Neural cell (in vitro differentiated cells): ENCODE measurements at regions not wholly inside any gene's neighbourhood (a gene's known extent, or its start where the extent isn't known, plus 50 kb on each side); places are given as distances from the start of the nearest gene placed in this dataset.

Source experiments
- H2AFZ ChIP-seq: fragments of 200-600, 300-800 bp; sonication (generic), shearing (Covaris generic); 2 replicates; pipeline ENCODE4 v1.6.0; 2014; ENCODE audit warnings: low read depth, mild to moderate bottlenecking, antibody characterized with exemption, low read length, moderate library complexity
- H3F3A ChIP-seq: fragments of 200-600 bp; shearing (Covaris generic); 2 replicates; pipeline ENCODE4 v1.6.1; 2016; ENCODE audit warnings: mild to moderate bottlenecking, moderate library complexity, mixed read lengths, antibody characterized with exemption, low read length; ENCODE audit not compliant: insufficient read depth, poor library complexity, severe bottlenecking
- H3K27ac ChIP-seq: fragments of 200-600, 300-800 bp; sonication (generic), shearing (Covaris generic); 2 replicates; pipeline ENCODE4 v1.5.1; 2014; ENCODE audit warnings: mild to moderate bottlenecking, low read length, moderate library complexity
- H3K27me3 ChIP-seq: fragments of 300-800, 200-600 bp; sonication (generic), shearing (Covaris generic); 2 replicates; pipeline ENCODE4 v1.6.0; 2014; ENCODE audit warnings: mild to moderate bottlenecking, low read depth, low read length, moderate library complexity; ENCODE audit not compliant: insufficient read depth
- H3K36me3 ChIP-seq: fragments of 300-800, 200-600 bp; sonication (generic), shearing (Covaris generic); 2 replicates; pipeline ENCODE4 v1.5.1; 2014; ENCODE audit warnings: mild to moderate bottlenecking, antibody characterized with exemption, low read length, moderate library complexity; ENCODE audit not compliant: insufficient read depth
- H3K4me2 ChIP-seq: fragments of 300-800, 200-600 bp; sonication (generic), shearing (Covaris generic); 2 replicates; pipeline ENCODE4 v1.6.0; 2014; ENCODE audit warnings: mild to moderate bottlenecking, low read length
- H3K4me3 ChIP-seq: fragments of 300-800, 200-600 bp; sonication (generic), shearing (Covaris generic); 2 replicates; pipeline ENCODE4 v1.5.1; 2014; ENCODE audit warnings: mild to moderate bottlenecking, low read length, moderate library complexity
- H3K79me2 ChIP-seq: fragments of 200-600 bp; shearing (Covaris generic); replicated peaks from 2 replicates; pipeline ENCODE4 v1.6.0; 2014; ENCODE audit warnings: mild to moderate bottlenecking, low read length, moderate library complexity; ENCODE audit not compliant: insufficient read depth
- H3K9ac ChIP-seq: fragments of 300-800, 200-600 bp; sonication (generic), shearing (Covaris generic); 2 replicates; pipeline ENCODE4 v1.6.1; 2016; ENCODE audit warnings: mild to moderate bottlenecking, low read length, mixed read lengths
- H3K9me2 ChIP-seq: fragments of 200-600 bp; shearing (Covaris generic); 2 replicates; pipeline ENCODE4 v1.6.1; 2016; ENCODE audit warnings: mild to moderate bottlenecking, low read length, mixed read lengths; ENCODE audit not compliant: insufficient read depth
- H3K9me3 ChIP-seq: fragments of 200-600, 300-800 bp; sonication (generic), shearing (Covaris generic); 2 replicates; pipeline ENCODE4 v1.6.1; 2016; ENCODE audit warnings: mild to moderate bottlenecking, mixed run types, low read length, moderate library complexity, mixed read lengths
- H4K20me1 ChIP-seq: fragments of 200-600 bp; shearing (Covaris generic); 2 replicates; pipeline ENCODE4 v1.6.1; 2016; ENCODE audit warnings: mild to moderate bottlenecking, mixed run types; ENCODE audit not compliant: insufficient read depth
- CTCF ChIP-seq: fragments of 450-650 bp; IDR thresholded peaks from 2 replicates; pipeline ENCODE4 v1.5.1; 2014; ENCODE audit warnings: antibody characterized with exemption, mild to moderate bottlenecking, moderate library complexity; ENCODE audit not compliant: poor library complexity, severe bottlenecking
- EP300 ChIP-seq: fragments of 450-650 bp; conservative IDR thresholded peaks from 2 replicates; pipeline ENCODE4 v1.6.1; 2014; ENCODE audit warnings: antibody characterized with exemption, mild to moderate bottlenecking, moderate library complexity; ENCODE audit not compliant: poor library complexity, severe bottlenecking
- EZH2 ChIP-seq: fragments of 200-600, 300-800 bp; shearing (Covaris generic), sonication (generic); IDR thresholded peaks from 2 replicates; pipeline ENCODE4 v1.6.1; 2014; ENCODE audit warnings: antibody characterized with exemption, low read length, borderline replicate concordance, mild to moderate bottlenecking; ENCODE audit not compliant: insufficient read depth, poor library complexity, severe bottlenecking
- MXI1 ChIP-seq: fragments of 450-650 bp; conservative IDR thresholded peaks from 2 replicates; pipeline ENCODE4 v1.6.1; 2014; ENCODE audit warnings: antibody characterized with exemption, mild to moderate bottlenecking; ENCODE audit not compliant: poor library complexity, severe bottlenecking
- POLR2AphosphoS5 ChIP-seq: IDR thresholded peaks from 2 replicates; pipeline ENCODE4 v1.6.1; 2012
- RAD21 ChIP-seq: fragments of 450-650 bp; conservative IDR thresholded peaks from 2 replicates; pipeline ENCODE4 v1.6.1; 2014; ENCODE audit warnings: antibody characterized with exemption, mild to moderate bottlenecking, moderate library complexity
- REST ChIP-seq: IDR thresholded peaks from 2 replicates; pipeline ENCODE4 v1.6.1; 2012; ENCODE audit warnings: borderline replicate concordance
- SMC3 ChIP-seq: fragments of 450-650 bp; conservative IDR thresholded peaks from 2 replicates; pipeline ENCODE4 v1.6.1; 2014; ENCODE audit warnings: antibody characterized with exemption, mild to moderate bottlenecking, moderate library complexity; ENCODE audit not compliant: poor library complexity
- TAF1 ChIP-seq: IDR thresholded peaks from 2 replicates; pipeline ENCODE4 v1.6.1; 2012; ENCODE audit warnings: low read depth

GRCh38 chr6:113187661-113188060 lies 669.5 kb upstream of the MARCKS start:
- Histone ChIP-seq H3K27me3 (no peaks in the 10 kb centered on the region), H2AFZ (no peak overlapping the region), H3K36me3 (no peaks in the 10 kb centered on the region), H3K27ac (no peak overlapping the region), H3K4me2 (no peak overlapping the region), H3K79me2 (no peaks in the 10 kb centered on the region), H4K20me1 (no peaks in the 10 kb centered on the region), H3K9ac (no peak overlapping the region), H3F3A (no peaks in the 10 kb centered on the region), H3K4me3 (no peak overlapping the region), H3K9me3 (no peaks in the 10 kb centered on the region), H3K9me2 (no peaks in the 10 kb centered on the region)
- TF ChIP-seq EP300: no peak
- TF ChIP-seq CTCF: no peak
- TF ChIP-seq TAF1: no peak
- no peak for TF ChIP-seq REST
- TF ChIP-seq RAD21: no peak
- no peak for TF ChIP-seq EZH2
- TF ChIP-seq MXI1: no peak
- TF ChIP-seq SMC3: no peak
- TF ChIP-seq POLR2AphosphoS5: no peak

- no peak overlapping the region for H3K4me3 ChIP-seq
These were observed 668.2 kb upstream of the MARCKS start for GRCh38 chr6:113188962-113189361.

More at GRCh38 chr6:113188962-113189361, 668.2 kb upstream of the MARCKS start:
- H3F3A ChIP-seq: no peaks in the 10 kb centered on the region
- H3K27ac ChIP-seq: no peak overlapping the region
- H3K9ac ChIP-seq: no peak overlapping the region
- H3K36me3 ChIP-seq: no peaks in the 10 kb centered on the region
- H3K27me3 ChIP-seq: no peaks in the 10 kb centered on the region
- TF ChIP-seq REST (no peak), RAD21 (no peak), EZH2 (no peak), CTCF (no peak), POLR2AphosphoS5 (no peak), SMC3 (no peak), EP300 (no peak), TAF1 (no peak), MXI1 (no peak)
- H3K4me2 ChIP-seq: no peak overlapping the region
- H4K20me1 ChIP-seq: no peaks in the 10 kb centered on the region
- H3K9me2 ChIP-seq: no peaks in the 10 kb centered on the region
- no peaks in the 10 kb centered on the region for H3K79me2 ChIP-seq
- H2AFZ ChIP-seq: no peak overlapping the region
- no peaks in the 10 kb centered on the region for H3K9me3 ChIP-seq
